ENCODE measurements at regions not wholly inside any gene's neighbourhood (a gene's known extent, or its start where the extent isn't known, plus 50 kb on each side); places are given as distances from the start of the nearest gene placed in this dataset.
A peak's percentile ranks its signal among the peaks of the same experiment; 100 is the strongest.

DNA sequence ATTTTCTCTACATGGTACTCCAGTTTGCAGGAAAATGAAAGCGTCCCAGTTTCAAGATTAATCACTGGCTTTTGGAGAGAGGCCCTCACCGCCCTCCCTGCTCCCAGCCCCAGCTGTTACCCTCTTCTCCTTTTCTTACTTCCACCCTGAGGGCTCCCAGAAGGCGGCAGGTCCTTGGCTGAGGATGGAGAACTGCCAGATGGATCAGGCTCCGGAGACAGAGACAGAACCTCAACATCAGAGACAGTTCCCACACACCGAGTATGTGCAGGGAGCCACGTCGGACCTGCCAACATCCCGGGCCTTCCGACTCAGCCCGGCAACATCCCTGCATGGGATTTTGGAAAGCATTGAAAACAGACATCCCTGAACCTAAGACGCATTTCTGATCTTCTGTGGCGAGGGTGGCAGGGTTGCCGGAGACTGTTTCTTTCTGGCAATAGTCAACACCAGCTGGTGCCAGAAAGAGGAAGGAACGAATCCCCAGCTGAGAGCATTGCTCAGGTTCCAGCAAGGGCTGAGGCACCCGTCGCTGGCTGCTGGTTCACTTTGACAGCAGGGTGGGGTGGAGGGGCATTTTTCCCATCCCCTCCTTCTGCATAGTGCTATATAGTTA lies 467.1 kb downstream of the MIAT start:
- 24% methylated on average over 13 of the region's 16 CpGs for WGBS (ENCODE audit: insufficient coverage)
- Histone ChIP-seq H3K36me3 (ENCODE audit: control insufficient read depth, insufficient read depth, low read length) (no peaks in the 10 kb centered on the region), H3K27me3 (ENCODE audit: control insufficient read depth, insufficient read depth, low read length) (peaks cover 4% of the 10 kb centered on the region), H3K9me3 (ENCODE audit: control insufficient read depth, insufficient read depth, low read length) (no peaks in the 10 kb centered on the region), H3K4me3 (ENCODE audit: low read depth, low read length) (no peak overlapping the region), H3K27ac (ENCODE audit: low read depth, low read length) (no peak overlapping the region), H3K4me1 (ENCODE audit: control insufficient read depth, insufficient read depth, low read length) (peaks cover 14% of the 10 kb centered on the region)
- peak in 1 of 6 donors; percentile 91 for DNase-seq (ENCODE audit: low read depth in 4 of 6, low spot score in 6 of 6)

DNA sequence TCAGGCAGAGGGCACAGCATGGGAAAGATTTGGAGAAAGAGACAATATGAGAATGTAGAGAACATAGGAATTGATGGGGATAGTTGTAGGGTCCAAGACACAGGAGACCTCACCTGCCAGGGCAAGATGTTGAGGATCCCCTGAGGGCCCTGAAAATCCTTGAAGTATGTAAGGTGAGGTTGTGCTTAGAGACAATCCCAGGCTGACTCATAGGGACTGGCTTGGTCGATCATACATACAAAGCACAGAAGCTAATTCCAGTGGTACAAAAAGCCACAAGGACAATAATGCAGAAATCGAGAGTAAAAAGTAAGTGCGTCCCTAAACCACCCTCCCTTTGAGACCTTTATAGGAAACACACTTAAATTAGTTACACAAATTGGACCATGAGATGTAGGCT lies 468.2 kb downstream of the MIAT start:
- Histone ChIP-seq H3K9me3 (ENCODE audit: control insufficient read depth, insufficient read depth, low read length) (no peaks in the 10 kb centered on the region), H3K4me3 (ENCODE audit: low read depth, low read length) (no peak overlapping the region), H3K27me3 (ENCODE audit: control insufficient read depth, insufficient read depth, low read length) (peaks cover 4% of the 10 kb centered on the region), H3K27ac (ENCODE audit: low read depth, low read length) (no peak overlapping the region), H3K36me3 (ENCODE audit: control insufficient read depth, insufficient read depth, low read length) (no peaks in the 10 kb centered on the region), H3K4me1 (ENCODE audit: control insufficient read depth, insufficient read depth, low read length) (peaks cover 15% of the 10 kb centered on the region)
- no peak for DNase-seq (ENCODE audit: low read depth in 4 of 6, low spot score in 6 of 6)
- WGBS (ENCODE audit: insufficient coverage): no CpG with 5 or more reads among the region's 3 CpGs

DNA sequence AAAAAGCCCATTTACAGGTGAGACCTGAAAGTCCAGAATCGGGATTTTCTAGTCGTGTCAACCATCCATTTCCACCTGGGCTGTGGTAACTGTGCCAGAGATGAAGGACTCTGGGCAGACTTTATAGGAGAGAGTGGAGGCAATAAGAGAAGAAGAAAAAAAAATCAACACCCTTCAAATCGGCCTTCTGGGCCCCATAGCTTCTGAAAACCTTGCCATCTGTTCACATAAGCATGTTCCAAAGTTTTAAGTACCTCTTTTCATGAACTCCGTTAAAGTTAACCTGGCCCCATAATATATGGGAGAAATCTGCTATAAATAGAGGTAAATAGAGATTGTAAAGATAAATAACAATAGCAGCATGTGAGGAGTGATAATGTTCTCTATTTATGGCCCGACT lies 470.5 kb downstream of the MIAT start:
- Histone ChIP-seq H3K27ac (ENCODE audit: low read depth, low read length) (no peak overlapping the region), H3K9me3 (ENCODE audit: control insufficient read depth, insufficient read depth, low read length) (no peaks in the 10 kb centered on the region), H3K4me1 (ENCODE audit: control insufficient read depth, insufficient read depth, low read length) (peaks cover 15% of the 10 kb centered on the region), H3K4me3 (ENCODE audit: low read depth, low read length) (no peak overlapping the region), H3K27me3 (ENCODE audit: control insufficient read depth, insufficient read depth, low read length) (peaks cover 9% of the 10 kb centered on the region), H3K36me3 (ENCODE audit: control insufficient read depth, insufficient read depth, low read length) (no peaks in the 10 kb centered on the region)
- no CpG with 5 or more reads among the region's 5 CpGs for WGBS (ENCODE audit: insufficient coverage)
- DNase-seq (ENCODE audit: low read depth in 4 of 6, low spot score in 6 of 6): peak in 1 of 6 donors; percentile 84

DNA sequence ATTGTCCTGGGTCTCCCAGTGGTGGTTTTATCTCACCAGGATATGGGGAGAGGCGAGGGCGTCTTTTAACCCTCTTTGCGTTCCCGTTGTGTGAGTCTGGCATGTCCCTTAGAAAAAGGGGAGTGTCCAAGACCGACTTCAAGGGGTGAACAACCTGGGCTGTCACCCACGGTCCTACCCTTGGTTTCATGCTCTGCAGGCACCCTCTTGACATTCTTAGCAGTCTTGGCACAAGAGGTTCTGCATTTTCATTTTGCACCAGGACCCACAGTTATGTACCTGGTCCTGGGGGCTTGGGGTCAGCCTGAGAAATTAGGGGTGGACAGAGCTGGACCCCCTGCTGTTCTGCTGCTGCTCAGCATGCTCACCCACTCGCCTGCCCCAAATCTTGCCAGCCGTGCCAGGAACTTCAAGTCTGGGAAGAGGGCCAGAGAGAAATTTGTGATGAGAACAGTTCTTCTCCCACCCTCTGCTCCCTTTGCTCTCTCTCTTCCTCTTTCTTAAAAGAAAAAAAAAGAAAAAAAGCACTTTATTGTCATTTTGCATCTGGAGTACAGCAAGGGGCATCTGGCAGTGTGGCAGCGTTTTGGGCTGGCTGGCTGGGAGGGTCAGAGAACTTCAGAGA lies 471.2 kb downstream of the MIAT start:
- Histone ChIP-seq H3K4me1 (ENCODE audit: control insufficient read depth, insufficient read depth, low read length) (peaks cover 15% of the 10 kb centered on the region), H3K36me3 (ENCODE audit: control insufficient read depth, insufficient read depth, low read length) (no peaks in the 10 kb centered on the region), H3K27ac (ENCODE audit: low read depth, low read length) (no peak overlapping the region), H3K4me3 (ENCODE audit: low read depth, low read length) (no peak overlapping the region), H3K27me3 (ENCODE audit: control insufficient read depth, insufficient read depth, low read length) (peaks cover 8% of the 10 kb centered on the region), H3K9me3 (ENCODE audit: control insufficient read depth, insufficient read depth, low read length) (no peaks in the 10 kb centered on the region)
- peak in 2 of 6 donors; percentile 71 to 95 for DNase-seq (ENCODE audit: low read depth in 4 of 6, low spot score in 6 of 6)
- 48% methylated on average over 6 of the region's 9 CpGs for WGBS (ENCODE audit: insufficient coverage)

DNA sequence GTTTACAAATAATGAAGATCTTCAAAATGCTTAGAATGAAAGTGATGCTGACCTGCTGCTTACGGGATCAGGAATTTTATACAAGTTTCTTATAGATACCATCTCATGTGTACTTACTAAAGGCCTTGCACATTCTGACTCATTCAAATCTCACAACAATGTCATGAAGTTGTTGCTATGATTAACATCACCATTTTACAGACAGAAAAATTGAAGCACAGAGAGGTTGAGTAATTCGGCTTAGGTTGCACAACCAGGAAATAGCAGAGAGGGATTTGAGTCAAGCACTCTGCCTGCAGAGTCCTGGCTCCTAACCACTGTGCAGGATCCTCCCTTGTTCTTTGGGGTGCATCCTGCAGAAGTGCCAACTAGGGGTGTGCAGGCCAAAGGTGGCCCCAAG lies 471.9 kb downstream of the MIAT start:
- WGBS (ENCODE audit: insufficient coverage): 100% methylated on average over 1 of the region's 2 CpGs
- Histone ChIP-seq H3K27me3 (ENCODE audit: control insufficient read depth, insufficient read depth, low read length) (peaks cover 12% of the 10 kb centered on the region), H3K4me3 (ENCODE audit: low read depth, low read length) (no peak overlapping the region), H3K27ac (ENCODE audit: low read depth, low read length) (no peak overlapping the region), H3K36me3 (ENCODE audit: control insufficient read depth, insufficient read depth, low read length) (no peaks in the 10 kb centered on the region), H3K4me1 (ENCODE audit: control insufficient read depth, insufficient read depth, low read length) (peaks cover 19% of the 10 kb centered on the region), H3K9me3 (ENCODE audit: control insufficient read depth, insufficient read depth, low read length) (no peaks in the 10 kb centered on the region)
- DNase-seq (ENCODE audit: low read depth in 4 of 6, low spot score in 6 of 6): no peak

DNA sequence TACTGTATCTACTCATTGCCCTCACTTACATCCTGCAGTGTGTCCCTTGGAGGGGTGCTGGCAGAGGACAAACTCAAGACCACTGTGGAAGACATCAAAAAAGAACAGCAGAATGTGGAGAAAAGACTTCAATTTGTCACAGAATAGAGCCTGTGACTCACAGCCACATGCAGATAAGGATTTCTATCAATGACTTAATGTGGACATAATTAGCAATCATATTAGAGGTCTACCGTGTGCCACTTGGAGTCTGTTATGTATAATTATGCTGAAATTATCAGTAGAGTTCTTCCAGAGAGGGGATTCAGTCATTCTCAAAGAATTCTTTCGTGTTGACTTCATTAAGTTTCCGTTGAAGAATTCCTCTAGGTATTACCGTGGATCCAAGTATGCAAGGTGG lies 473.5 kb downstream of the MIAT start:
- 67% methylated on average over 3 of the region's 4 CpGs for WGBS (ENCODE audit: insufficient coverage)
- Histone ChIP-seq H3K36me3 (ENCODE audit: control insufficient read depth, insufficient read depth, low read length) (no peaks in the 10 kb centered on the region), H3K9me3 (ENCODE audit: control insufficient read depth, insufficient read depth, low read length) (no peaks in the 10 kb centered on the region), H3K27me3 (ENCODE audit: control insufficient read depth, insufficient read depth, low read length) (peaks cover 18% of the 10 kb centered on the region), H3K4me1 (ENCODE audit: control insufficient read depth, insufficient read depth, low read length) (peaks cover 19% of the 10 kb centered on the region), H3K27ac (ENCODE audit: low read depth, low read length) (no peak overlapping the region), H3K4me3 (ENCODE audit: low read depth, low read length) (no peak overlapping the region)
- DNase-seq (ENCODE audit: low read depth in 4 of 6, low spot score in 6 of 6): no peak

DNA sequence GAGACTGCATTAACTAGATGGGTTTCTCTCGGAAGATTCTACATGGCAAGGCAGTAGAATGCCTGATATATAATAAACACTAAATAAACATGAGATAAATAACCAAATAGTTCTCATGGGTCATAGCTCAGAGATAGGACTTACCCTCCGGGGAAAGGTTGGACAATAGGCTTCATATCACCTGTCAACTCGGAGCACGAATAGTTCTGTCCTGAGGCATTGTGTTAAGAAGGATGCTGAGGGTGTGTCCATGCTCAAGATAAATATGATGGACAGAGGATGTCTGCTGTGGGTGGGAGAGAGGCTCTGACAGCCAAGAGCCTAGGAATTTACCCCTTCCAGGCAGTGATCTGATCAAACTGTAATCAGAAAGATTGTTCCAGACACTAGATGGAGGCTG lies 474.0 kb downstream of the MIAT start:
- H3K4me1 ChIP-seq (ENCODE audit: control insufficient read depth, insufficient read depth, low read length): peaks cover 19% of the 10 kb centered on the region
- no peak overlapping the region for H3K27ac ChIP-seq (ENCODE audit: low read depth, low read length)
- H3K27me3 ChIP-seq (ENCODE audit: control insufficient read depth, insufficient read depth, low read length): peaks cover 20% of the 10 kb centered on the region
- H3K9me3 ChIP-seq (ENCODE audit: control insufficient read depth, insufficient read depth, low read length): no peaks in the 10 kb centered on the region
- no peaks in the 10 kb centered on the region for H3K36me3 ChIP-seq (ENCODE audit: control insufficient read depth, insufficient read depth, low read length)
- no peak overlapping the region for H3K4me3 ChIP-seq (ENCODE audit: low read depth, low read length)
- 70% methylated on average over 3 of the region's 4 CpGs for WGBS (ENCODE audit: insufficient coverage)
- DNase-seq (ENCODE audit: low read depth in 4 of 6, low spot score in 6 of 6): no peak

DNA sequence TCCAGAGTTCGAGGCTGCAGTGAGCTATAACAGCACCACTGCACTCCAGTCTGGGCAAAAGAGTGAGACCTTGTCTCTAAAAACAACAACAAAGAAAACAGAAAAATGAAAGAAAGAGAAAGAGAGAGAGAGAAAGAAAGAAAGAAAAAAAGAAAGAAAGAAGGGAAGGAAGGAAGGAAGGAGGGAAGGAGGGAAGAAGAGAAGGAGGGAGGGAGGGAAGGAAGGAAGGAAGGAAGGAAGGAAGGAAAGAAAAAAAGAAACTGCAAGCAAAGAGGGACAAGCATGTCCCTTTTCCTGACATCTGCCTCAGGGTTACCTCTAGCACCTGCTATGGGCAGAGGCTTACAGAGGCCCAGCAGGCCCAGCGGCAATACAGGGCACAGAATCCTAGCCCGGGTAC lies 475.0 kb downstream of the MIAT start:
- Histone ChIP-seq H3K36me3 (ENCODE audit: control insufficient read depth, insufficient read depth, low read length) (no peaks in the 10 kb centered on the region), H3K4me1 (ENCODE audit: control insufficient read depth, insufficient read depth, low read length) (peaks cover 19% of the 10 kb centered on the region), H3K27ac (ENCODE audit: low read depth, low read length) (no peak overlapping the region), H3K4me3 (ENCODE audit: low read depth, low read length) (no peak overlapping the region), H3K9me3 (ENCODE audit: control insufficient read depth, insufficient read depth, low read length) (no peaks in the 10 kb centered on the region), H3K27me3 (ENCODE audit: control insufficient read depth, insufficient read depth, low read length) (peaks cover 18% of the 10 kb centered on the region)
- no peak for DNase-seq (ENCODE audit: low read depth in 4 of 6, low spot score in 6 of 6)
- WGBS (ENCODE audit: insufficient coverage): 83% methylated on average over 2 of the region's 3 CpGs

DNA sequence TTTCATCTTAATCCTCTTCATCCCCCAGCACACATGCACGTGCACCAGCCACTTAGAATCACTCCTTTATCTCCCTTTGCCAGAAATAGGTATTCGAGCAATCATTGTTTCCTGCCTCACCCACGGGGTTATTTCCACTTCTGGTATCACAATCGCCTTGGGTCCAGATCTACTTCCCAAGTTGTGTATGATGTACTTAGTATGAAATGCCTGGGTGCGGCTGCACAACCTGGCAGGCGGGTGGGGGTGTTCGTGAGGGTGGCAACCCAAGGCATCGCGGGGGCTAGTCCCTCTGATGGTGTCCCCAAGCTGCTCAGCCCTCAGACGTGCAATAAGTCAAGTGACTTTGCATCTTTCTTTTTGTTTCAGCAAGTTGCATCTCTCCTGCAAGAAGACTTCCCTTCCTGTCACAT lies 475.6 kb downstream of the MIAT start:
- WGBS (ENCODE audit: insufficient coverage): 89% methylated on average over 6 of the region's 10 CpGs

DNA sequence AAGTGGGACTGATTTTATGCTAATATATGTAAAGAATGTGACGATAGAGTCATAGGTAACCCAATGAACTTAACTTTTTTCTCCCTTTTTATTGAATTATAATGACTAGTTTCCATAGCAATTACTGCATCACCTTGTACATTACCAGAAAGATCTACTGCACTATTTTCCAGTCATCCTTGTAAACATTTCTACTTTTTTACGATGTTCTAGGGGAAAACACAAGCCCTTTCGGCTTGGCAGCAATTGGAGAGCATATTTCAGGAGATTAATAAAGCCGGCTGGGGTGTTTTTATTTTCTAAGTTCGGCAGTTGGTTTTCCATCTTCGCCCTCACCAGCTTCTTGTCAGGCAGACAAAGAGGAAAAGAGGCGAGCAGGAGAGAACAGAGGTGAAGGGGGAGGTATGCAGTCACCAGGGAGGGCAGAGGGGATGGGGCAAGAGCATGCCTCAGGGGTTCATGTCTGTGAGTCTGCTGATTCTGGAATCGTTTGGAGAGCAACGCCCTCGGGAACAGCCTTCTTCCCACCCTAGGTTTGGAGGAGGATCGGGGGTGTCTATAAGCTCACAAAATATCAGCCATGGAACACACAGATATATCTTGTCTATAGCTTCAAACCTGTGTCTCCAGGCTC lies 476.4 kb downstream of the MIAT start:
- peak in 1 of 6 donors; percentile 70 for DNase-seq (ENCODE audit: low read depth in 4 of 6, low spot score in 6 of 6)
- H3K4me1 ChIP-seq (ENCODE audit: control insufficient read depth, insufficient read depth, low read length): peaks cover 26% of the 10 kb centered on the region
- peaks cover 21% of the 10 kb centered on the region for H3K27me3 ChIP-seq (ENCODE audit: control insufficient read depth, insufficient read depth, low read length)
- H3K4me3 ChIP-seq (ENCODE audit: low read depth, low read length): no peak overlapping the region
- no peaks in the 10 kb centered on the region for H3K36me3 ChIP-seq (ENCODE audit: control insufficient read depth, insufficient read depth, low read length)
- H3K27ac ChIP-seq (ENCODE audit: low read depth, low read length): peak overlapping the region; percentile 54
- no peaks in the 10 kb centered on the region for H3K9me3 ChIP-seq (ENCODE audit: control insufficient read depth, insufficient read depth, low read length)
- 40% methylated on average over 3 of the region's 11 CpGs for WGBS (ENCODE audit: insufficient coverage)

More for the DNA sequence above, 475.6 kb downstream of the MIAT start:
- Histone ChIP-seq H3K36me3 (ENCODE audit: control insufficient read depth, insufficient read depth, low read length) (no peaks in the 10 kb centered on the region), H3K27me3 (ENCODE audit: control insufficient read depth, insufficient read depth, low read length) (peaks cover 21% of the 10 kb centered on the region), H3K9me3 (ENCODE audit: control insufficient read depth, insufficient read depth, low read length) (no peaks in the 10 kb centered on the region), H3K4me3 (ENCODE audit: low read depth, low read length) (no peak overlapping the region), H3K4me1 (ENCODE audit: control insufficient read depth, insufficient read depth, low read length) (peaks cover 25% of the 10 kb centered on the region), H3K27ac (ENCODE audit: low read depth, low read length) (no peak overlapping the region)
- DNase-seq (ENCODE audit: low read depth in 4 of 6, low spot score in 6 of 6): no peak

Measured in spinal cord (tissue), 9 donors.